ENCODE measurements at regions not wholly inside any gene's neighbourhood (a gene's known extent, or its start where the extent isn't known, plus 50 kb on each side); places are given as distances from the start of the nearest gene placed in this dataset.

DNA sequence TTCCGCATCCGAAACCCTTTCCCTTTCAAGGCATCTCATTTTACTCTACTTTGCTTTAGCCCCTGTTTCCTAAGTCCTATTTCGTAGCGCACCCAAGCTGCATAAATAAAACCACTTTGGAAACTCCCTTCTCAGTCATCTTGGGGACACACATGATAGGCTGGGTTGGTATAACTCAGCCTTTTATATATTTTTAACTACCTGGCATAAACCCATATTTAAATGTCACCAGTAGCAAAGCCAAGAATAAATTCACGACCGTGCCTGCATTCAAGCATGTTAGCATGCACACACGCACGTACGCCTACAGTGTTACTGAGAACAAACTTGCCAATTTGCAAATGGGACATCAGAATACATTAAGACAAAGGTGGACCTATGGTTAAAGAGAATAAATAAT, 564.7 kb upstream of the PIK3C3 start:
- no TSS peak for BruUV-seq (replicated peaks)
- H3K9me3 ChIP-seq (ENCODE audit: low read length): no peaks in the 10 kb centered on the region
- no peaks in the 10 kb centered on the region for H3K27me3 ChIP-seq (ENCODE audit: low read length)
- peak overlapping the region; percentile 39; the same call in 1 of the 2 replicates for H3K4me2 ChIP-seq (ENCODE audit: low read length)
- ChIA-PET POLR2A (ENCODE audit: unreplicated experiment) (no interaction called here), CTCF (interaction anchor here (0.6 kb wide), 1 partner anchor 1444 kb away, joined by 4 read pairs; no protein-coding TSS in a partner anchor)
- ATAC-seq (peak; percentile 83), DNase-seq (peak; percentile 19)
- 0 out of 2 replicates have a peak overlapping the region, but pooled peaks have one; percentile 38 for H2AFZ ChIP-seq (ENCODE audit: low read length)
- H3K27ac ChIP-seq (ENCODE audit: low read length): peak overlapping the region; percentile 43
- no peaks in the 10 kb centered on the region for H3F3A ChIP-seq (ENCODE audit: low read length, unreplicated experiment)
- peaks cover 16% of the 10 kb centered on the region for H3K4me1 ChIP-seq (ENCODE audit: insufficient read depth, low read length)
- intact Hi-C loops (cut with micrococcal nuclease): loop anchor here (10.0 kb wide), 2 partner anchors 254 to 936 kb away; no protein-coding TSS in a partner anchor
- H4K20me1 ChIP-seq (ENCODE audit: low read length): no peaks in the 10 kb centered on the region
- no peak overlapping the region for H3K9ac ChIP-seq (ENCODE audit: low read length)
- no peaks in the 10 kb centered on the region for H3K36me3 ChIP-seq (ENCODE audit: low read depth, low read length)
- no peaks in the 10 kb centered on the region for H3K79me2 ChIP-seq (ENCODE audit: low read length)
- no peak for TF ChIP-seq EZH2 (IDR thresholded peaks at IDR 0.05; ENCODE audit: low read length, unreplicated experiment)
- TF ChIP-seq EZH2phosphoT487 (IDR thresholded peaks at IDR 0.05; ENCODE audit: borderline replicate concordance, low read length): no peak
- TF ChIP-seq, protein P1, sequence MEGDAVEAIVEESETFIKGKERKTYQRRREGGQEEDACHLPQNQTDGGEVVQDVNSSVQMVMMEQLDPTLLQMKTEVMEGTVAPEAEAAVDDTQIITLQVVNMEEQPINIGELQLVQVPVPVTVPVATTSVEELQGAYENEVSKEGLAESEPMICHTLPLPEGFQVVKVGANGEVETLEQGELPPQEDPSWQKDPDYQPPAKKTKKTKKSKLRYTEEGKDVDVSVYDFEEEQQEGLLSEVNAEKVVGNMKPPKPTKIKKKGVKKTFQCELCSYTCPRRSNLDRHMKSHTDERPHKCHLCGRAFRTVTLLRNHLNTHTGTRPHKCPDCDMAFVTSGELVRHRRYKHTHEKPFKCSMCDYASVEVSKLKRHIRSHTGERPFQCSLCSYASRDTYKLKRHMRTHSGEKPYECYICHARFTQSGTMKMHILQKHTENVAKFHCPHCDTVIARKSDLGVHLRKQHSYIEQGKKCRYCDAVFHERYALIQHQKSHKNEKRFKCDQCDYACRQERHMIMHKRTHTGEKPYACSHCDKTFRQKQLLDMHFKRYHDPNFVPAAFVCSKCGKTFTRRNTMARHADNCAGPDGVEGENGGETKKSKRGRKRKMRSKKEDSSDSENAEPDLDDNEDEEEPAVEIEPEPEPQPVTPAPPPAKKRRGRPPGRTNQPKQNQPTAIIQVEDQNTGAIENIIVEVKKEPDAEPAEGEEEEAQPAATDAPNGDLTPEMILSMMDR (conservative IDR thresholded peaks at IDR 0.05; ENCODE audit: low read depth, low read length): no peak
- no peaks in the 10 kb centered on the region for H3K9me2 ChIP-seq (replicated peaks; ENCODE audit: low read length)
- H3K4me3 ChIP-seq (ENCODE audit: low read length): no peak overlapping the region

DNA sequence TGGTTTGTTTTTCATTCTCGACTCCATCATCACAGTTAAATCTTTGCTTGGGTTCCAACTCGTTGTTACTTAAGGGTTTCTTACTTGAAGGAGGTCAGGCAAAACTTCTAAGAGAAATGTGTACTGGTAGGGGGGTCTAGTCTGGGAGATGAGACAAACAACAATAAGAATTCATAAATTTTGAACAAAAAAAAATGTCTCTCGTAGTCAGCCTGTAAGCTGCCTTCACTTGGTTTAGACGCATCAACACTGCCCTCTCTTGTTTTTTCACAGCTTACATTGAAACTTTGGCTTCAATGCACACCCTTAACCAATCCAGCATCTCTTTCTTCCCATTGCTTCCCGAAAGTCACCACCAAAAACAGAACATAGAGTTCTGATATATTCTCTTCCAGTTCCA, 576.4 kb upstream of the PIK3C3 start:
- ChIA-PET POLR2A (ENCODE audit: unreplicated experiment) (no interaction called here), CTCF (interaction anchor here (1.0 kb wide), 1 partner anchor 282 kb away, joined by 4 read pairs; no protein-coding TSS in a partner anchor)
- DNase-seq: peak; percentile 50
- H3K4me2 ChIP-seq (ENCODE audit: low read length): peak overlapping the region; percentile 25; the same call in 1 of the 2 replicates
- H3F3A ChIP-seq (ENCODE audit: low read length, unreplicated experiment): no peaks in the 10 kb centered on the region
- TF ChIP-seq EZH2phosphoT487 (IDR thresholded peaks at IDR 0.05; ENCODE audit: borderline replicate concordance, low read length) (no peak), EZH2 (IDR thresholded peaks at IDR 0.05; ENCODE audit: low read length, unreplicated experiment) (no peak)
- TF ChIP-seq, protein P1 (conservative IDR thresholded peaks at IDR 0.05; ENCODE audit: low read depth, low read length): peak; percentile 51
- no peaks in the 10 kb centered on the region for H3K36me3 ChIP-seq (ENCODE audit: low read depth, low read length)
- no peaks in the 10 kb centered on the region for H3K9me2 ChIP-seq (replicated peaks; ENCODE audit: low read length)
- H3K27me3 ChIP-seq (ENCODE audit: low read length): no peaks in the 10 kb centered on the region
- BruUV-seq (replicated peaks): no TSS peak
- no peak overlapping the region for H3K9ac ChIP-seq (ENCODE audit: low read length)
- H3K9me3 ChIP-seq (ENCODE audit: low read length): no peaks in the 10 kb centered on the region
- no peak overlapping the region for H3K27ac ChIP-seq (ENCODE audit: low read length)
- peak; percentile 78 for ATAC-seq
- no peaks in the 10 kb centered on the region for H3K4me1 ChIP-seq (ENCODE audit: insufficient read depth, low read length)
- H2AFZ ChIP-seq (ENCODE audit: low read length): peak overlapping the region; percentile 55; the same call in 1 of the 2 replicates
- intact Hi-C loops (cut with micrococcal nuclease): loop anchor here (2.0 to 10.0 kb wide), 4 partner anchors 124 to 514 kb away; no protein-coding TSS in a partner anchor
- H3K4me3 ChIP-seq (ENCODE audit: low read length): no peak overlapping the region
- no peaks in the 10 kb centered on the region for H4K20me1 ChIP-seq (ENCODE audit: low read length)
- no peaks in the 10 kb centered on the region for H3K79me2 ChIP-seq (ENCODE audit: low read length)

DNA sequence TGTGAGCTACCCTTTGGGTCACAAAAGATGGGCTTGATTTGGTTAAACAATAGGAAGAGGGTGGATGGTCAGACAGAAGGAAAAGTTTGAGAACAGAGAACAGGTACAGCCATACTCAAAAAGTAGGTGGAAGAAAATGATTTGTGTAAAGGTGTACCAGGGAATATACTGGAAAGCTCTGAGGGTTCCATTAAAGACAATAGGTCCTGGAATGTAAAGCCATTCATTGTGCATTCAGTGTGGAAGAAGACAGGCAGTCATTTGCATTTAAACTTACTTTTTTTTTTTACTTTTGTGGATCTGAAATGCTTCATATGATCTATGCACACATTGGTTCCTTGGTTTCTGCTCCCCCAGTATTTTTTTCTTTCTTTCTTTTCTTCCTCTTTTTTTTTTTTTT, 581.4 kb upstream of the PIK3C3 start:
- no peaks in the 10 kb centered on the region for H3F3A ChIP-seq (ENCODE audit: low read length, unreplicated experiment)
- H3K36me3 ChIP-seq (ENCODE audit: low read depth, low read length): no peaks in the 10 kb centered on the region
- ChIA-PET POLR2A (ENCODE audit: unreplicated experiment) (no interaction called here), CTCF (no interaction called here)
- no TSS peak for BruUV-seq (replicated peaks)
- H3K9me3 ChIP-seq (ENCODE audit: low read length): no peaks in the 10 kb centered on the region
- no peaks in the 10 kb centered on the region for H3K27me3 ChIP-seq (ENCODE audit: low read length)
- intact Hi-C loops (cut with micrococcal nuclease): loop anchor here (10.0 kb wide), 3 partner anchors 119 to 509 kb away; no protein-coding TSS in a partner anchor
- H3K79me2 ChIP-seq (ENCODE audit: low read length): no peaks in the 10 kb centered on the region
- H3K4me1 ChIP-seq (ENCODE audit: insufficient read depth, low read length): no peaks in the 10 kb centered on the region
- H3K4me3 ChIP-seq (ENCODE audit: low read length): no peak overlapping the region
- no peak overlapping the region for H3K4me2 ChIP-seq (ENCODE audit: low read length)
- no peak overlapping the region for H3K27ac ChIP-seq (ENCODE audit: low read length)
- H2AFZ ChIP-seq (ENCODE audit: low read length): no peak overlapping the region
- ATAC-seq (no peak), DNase-seq (no peak)
- H3K9ac ChIP-seq (ENCODE audit: low read length): no peak overlapping the region
- no peaks in the 10 kb centered on the region for H4K20me1 ChIP-seq (ENCODE audit: low read length)
- no peak for TF ChIP-seq EZH2phosphoT487 (IDR thresholded peaks at IDR 0.05; ENCODE audit: borderline replicate concordance, low read length)
- no peak for TF ChIP-seq EZH2 (IDR thresholded peaks at IDR 0.05; ENCODE audit: low read length, unreplicated experiment)
- TF ChIP-seq, protein P1 (conservative IDR thresholded peaks at IDR 0.05; ENCODE audit: low read depth, low read length): no peak
- no peaks in the 10 kb centered on the region for H3K9me2 ChIP-seq (replicated peaks; ENCODE audit: low read length)
